Upper lobe of right lung (tissue), 1 donor: ENCODE measurements at regions not wholly inside any gene's neighbourhood (a gene's known extent, or its start where the extent isn't known, plus 50 kb on each side); places are given as distances from the start of the nearest gene placed in this dataset.
"Not testable (repeated sequence)": the region's sequence is repeated elsewhere in the genome, so short reads cannot be mapped to it uniquely, and the experiment has no call there.

Experiments
- ATAC-seq: fragments of 200-7000 bp; cut with Tn5 transposase; one replicate; pipeline ENCODE4 v1.9.1; 2020; ENCODE audit warnings: mild to moderate bottlenecking, moderate library complexity
- DNase-seq: peaks from one replicate; pipeline ENCODE4 v3.0.0-alpha.2; 2020
- H3K27ac ChIP-seq: fragments of 200-600 bp; one replicate; pipeline ENCODE4 v1.8.0; 2022
- H3K27me3 ChIP-seq: fragments of 200-600 bp; one replicate; pipeline ENCODE4 v1.8.0; 2022; ENCODE audit warnings: mild to moderate bottlenecking
- H3K36me3 ChIP-seq: fragments of 200-600 bp; one replicate; pipeline ENCODE4 v1.8.0; 2022
- H3K4me1 ChIP-seq: fragments of 200-600 bp; one replicate; pipeline ENCODE4 v1.8.0; 2022
- H3K4me3 ChIP-seq: fragments of 200-600 bp; one replicate; pipeline ENCODE4 v1.8.0; 2022; ENCODE audit warnings: mild to moderate bottlenecking
- H3K9me3 ChIP-seq: fragments of 200-600 bp; one replicate; pipeline ENCODE4 v1.8.0; 2022
- intact Hi-C: fragments of 100-400 bp; cut with DNase I; formaldehyde crosslinking; loops from one replicate; pipeline ENCODE4 v1.11.0; 2022
- TF ChIP-seq, protein P1 (sequence below): fragments of 200-600 bp; IDR thresholded peaks from one replicate; pipeline ENCODE4 v1.8.0; 2022; ENCODE audit warnings: antibody characterized with exemption
- donor health status: DM: no; HTN: yes; CAD: no; lungs with severe emphysema.

DNA sequence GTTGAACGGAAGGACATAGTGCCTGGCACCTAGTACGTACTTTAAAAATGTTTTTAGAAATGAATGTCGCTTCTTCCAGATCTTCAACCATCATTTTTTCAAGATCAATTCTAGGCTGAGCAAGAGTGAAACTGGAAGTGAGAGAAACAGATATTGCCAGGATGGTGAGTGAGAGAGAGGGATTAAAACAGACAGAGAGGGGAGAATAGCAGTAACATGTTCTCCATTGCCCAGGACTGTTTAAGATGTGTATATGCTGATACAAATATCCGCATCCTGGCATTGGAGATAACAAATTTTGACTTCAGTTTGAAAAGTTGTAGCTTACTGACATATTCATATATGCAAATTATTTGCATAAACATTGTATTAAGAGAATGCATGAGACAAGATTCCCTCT, 1156.1 kb downstream of the TBL1XR1 start:
- Histone ChIP-seq H3K27ac (no peak overlapping the region), H3K4me3 (no peak overlapping the region), H3K36me3 (no peaks in the 10 kb centered on the region), H3K4me1 (no peaks in the 10 kb centered on the region), H3K27me3 (no peaks in the 10 kb centered on the region), H3K9me3 (no peaks in the 10 kb centered on the region)
- DNase-seq, result no peak
- intact Hi-C loops, result no loop called here
- TF ChIP-seq, protein P1, sequence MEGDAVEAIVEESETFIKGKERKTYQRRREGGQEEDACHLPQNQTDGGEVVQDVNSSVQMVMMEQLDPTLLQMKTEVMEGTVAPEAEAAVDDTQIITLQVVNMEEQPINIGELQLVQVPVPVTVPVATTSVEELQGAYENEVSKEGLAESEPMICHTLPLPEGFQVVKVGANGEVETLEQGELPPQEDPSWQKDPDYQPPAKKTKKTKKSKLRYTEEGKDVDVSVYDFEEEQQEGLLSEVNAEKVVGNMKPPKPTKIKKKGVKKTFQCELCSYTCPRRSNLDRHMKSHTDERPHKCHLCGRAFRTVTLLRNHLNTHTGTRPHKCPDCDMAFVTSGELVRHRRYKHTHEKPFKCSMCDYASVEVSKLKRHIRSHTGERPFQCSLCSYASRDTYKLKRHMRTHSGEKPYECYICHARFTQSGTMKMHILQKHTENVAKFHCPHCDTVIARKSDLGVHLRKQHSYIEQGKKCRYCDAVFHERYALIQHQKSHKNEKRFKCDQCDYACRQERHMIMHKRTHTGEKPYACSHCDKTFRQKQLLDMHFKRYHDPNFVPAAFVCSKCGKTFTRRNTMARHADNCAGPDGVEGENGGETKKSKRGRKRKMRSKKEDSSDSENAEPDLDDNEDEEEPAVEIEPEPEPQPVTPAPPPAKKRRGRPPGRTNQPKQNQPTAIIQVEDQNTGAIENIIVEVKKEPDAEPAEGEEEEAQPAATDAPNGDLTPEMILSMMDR, result no peak
- ATAC-seq, result no peak

DNA sequence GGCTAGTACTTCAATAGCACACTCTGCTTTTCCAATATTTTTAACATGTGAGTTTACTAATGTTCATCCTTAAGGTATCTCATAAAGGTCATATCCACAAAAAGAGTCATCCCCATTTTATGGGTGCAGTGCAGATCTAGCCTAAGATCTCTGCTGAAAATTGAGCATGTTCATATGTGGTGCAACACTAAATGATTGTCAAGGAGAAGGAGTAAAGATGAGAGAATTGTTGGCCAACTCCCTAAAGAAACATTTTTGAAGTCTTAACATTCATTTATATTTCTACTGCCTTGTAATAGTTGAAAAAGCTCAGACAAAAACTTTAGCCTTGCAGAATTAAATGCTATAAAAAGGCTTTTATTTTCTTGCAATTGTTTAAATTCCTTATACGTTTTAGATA, 1159.6 kb downstream of the TBL1XR1 start:
- Histone ChIP-seq H3K36me3 (no peaks in the 10 kb centered on the region), H3K9me3 (no peaks in the 10 kb centered on the region), H3K4me1 (no peaks in the 10 kb centered on the region), H3K27me3 (no peaks in the 10 kb centered on the region), H3K27ac (no peak overlapping the region), H3K4me3 (no peak overlapping the region)
- DNase-seq (no peak), ATAC-seq (no peak)
- TF ChIP-seq, protein P1, result no peak
- intact Hi-C loops, result no loop called here

DNA sequence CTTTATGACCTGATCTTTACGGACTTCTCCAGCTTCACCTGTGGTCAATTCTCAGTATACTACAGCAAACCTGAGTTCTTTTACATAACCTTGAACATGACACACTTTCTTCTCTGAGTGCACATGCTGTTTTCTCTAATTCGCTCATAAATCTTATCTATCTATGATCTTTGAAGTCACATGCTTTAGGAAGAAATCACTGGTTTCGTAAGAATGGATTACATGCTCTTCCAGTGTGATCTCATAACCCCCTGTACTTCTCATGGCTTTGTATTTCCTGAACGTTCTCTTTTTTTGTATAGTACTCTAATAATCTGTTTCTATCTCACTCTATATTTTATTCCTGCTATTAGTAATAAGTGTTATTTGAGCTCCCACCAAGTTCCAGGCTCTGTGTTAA, 1165.2 kb downstream of the TBL1XR1 start:
- Histone ChIP-seq H3K27me3 (no peaks in the 10 kb centered on the region), H3K9me3 (no peaks in the 10 kb centered on the region), H3K4me3 (no peak overlapping the region), H3K27ac (no peak overlapping the region), H3K4me1 (no peaks in the 10 kb centered on the region), H3K36me3 (no peaks in the 10 kb centered on the region)
- DNase-seq, result no peak
- no peak for ATAC-seq
- intact Hi-C loops, result no loop called here
- TF ChIP-seq, protein P1, result no peak

DNA sequence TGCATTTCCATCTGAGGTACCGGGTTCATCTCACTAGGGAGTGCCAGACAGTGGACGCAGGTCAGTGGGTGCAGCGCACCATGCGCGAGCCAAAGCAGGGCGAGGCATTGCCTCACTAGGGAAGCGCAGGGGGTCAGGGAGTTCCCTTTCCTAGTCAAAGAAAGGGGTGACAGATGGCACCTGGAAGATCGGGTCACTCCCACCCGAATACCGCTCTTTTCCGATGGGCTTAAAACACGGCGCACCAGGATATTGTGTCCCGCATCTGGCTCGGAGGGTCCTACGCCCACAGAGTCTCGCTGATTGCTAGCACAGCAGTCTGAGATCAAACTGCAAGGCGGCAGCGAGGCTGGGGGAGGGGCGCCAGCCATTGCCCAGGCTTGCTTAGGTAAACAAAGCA, 1157.1 kb downstream of the NAALADL2 start:
- H3K4me3 ChIP-seq, H3K27me3 ChIP-seq, intact Hi-C loops, H3K4me1 ChIP-seq, H3K9me3 ChIP-seq, H3K27ac ChIP-seq, ATAC-seq, H3K36me3 ChIP-seq: not testable (repeated sequence)
- DNase-seq, result peak; percentile 20

DNA sequence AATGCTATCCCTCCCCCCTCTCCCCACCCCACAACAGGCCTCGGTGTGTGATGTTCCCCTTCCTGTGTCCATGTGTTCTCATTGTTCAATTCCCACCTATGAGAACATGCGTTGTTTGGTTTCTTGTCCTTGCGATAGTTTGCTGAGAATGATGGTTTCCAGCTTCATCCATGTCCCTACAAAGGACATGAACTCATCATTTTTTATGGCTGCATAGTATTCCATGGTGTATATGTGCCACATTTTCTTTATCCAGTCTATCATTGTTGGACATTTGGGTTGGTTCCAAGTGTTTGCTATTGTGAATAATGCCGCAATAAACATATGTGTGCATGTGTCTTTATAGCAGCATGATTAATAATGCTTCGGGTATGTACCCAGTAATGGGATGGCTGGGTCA, 1156.1 kb downstream of the NAALADL2 start:
- H3K9me3 ChIP-seq, H3K27ac ChIP-seq, DNase-seq, H3K4me1 ChIP-seq, intact Hi-C loops, ATAC-seq, H3K27me3 ChIP-seq, H3K4me3 ChIP-seq, H3K36me3 ChIP-seq: not testable (repeated sequence)

DNA sequence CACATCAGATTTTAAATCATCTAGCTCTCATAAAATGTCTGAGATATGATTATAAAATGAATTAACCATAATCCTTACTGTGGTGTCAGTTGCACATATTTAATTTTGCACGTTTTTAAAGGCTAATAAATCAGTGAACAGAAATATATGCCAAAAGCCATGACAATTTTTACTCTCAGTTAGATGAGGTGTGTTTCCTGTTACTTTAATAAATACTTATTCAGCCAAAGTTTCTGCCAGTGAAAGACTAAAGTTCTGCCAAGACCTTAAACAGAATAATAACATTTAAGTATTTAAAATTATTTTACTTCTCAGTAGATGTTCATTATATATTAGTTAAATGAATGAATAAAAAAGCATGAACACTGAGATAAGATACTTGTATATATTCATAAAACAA, 1150.1 kb downstream of the NAALADL2 start:
- Histone ChIP-seq H3K27ac (no peak overlapping the region), H3K27me3 (no peaks in the 10 kb centered on the region), H3K4me3 (no peak overlapping the region), H3K9me3 (no peaks in the 10 kb centered on the region), H3K36me3 (no peaks in the 10 kb centered on the region), H3K4me1 (no peaks in the 10 kb centered on the region)
- DNase-seq, result no peak
- TF ChIP-seq, protein P1, result no peak
- intact Hi-C loops, result no loop called here
- ATAC-seq, result no peak

DNA sequence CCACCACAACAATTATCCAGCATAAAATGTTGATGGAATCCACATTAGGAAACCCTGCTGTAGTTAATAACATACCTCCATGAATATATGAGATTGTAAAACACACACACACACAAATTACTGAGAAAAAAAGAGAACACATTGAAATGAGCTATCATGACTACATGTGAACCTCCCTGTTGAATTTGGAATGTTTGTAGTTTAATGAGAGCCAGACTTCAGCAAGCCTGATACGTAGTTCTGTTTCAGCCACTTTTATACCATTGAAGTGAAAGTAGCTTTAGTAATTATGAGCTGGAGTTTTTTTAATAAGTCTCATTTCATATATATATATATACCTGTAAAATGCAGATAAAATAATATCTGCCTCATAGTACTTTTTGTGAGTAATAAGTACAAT, 1146.4 kb downstream of the NAALADL2 start:
- Histone ChIP-seq H3K4me1 (no peaks in the 10 kb centered on the region), H3K27ac (no peak overlapping the region), H3K36me3 (no peaks in the 10 kb centered on the region), H3K9me3 (no peaks in the 10 kb centered on the region), H3K27me3 (no peaks in the 10 kb centered on the region), H3K4me3 (no peak overlapping the region)
- DNase-seq (no peak), ATAC-seq (no peak)
- TF ChIP-seq, protein P1, result no peak
- intact Hi-C loops, result no loop called here
